ENCODE measurements at regions not wholly inside any gene's neighbourhood (a gene's known extent, or its start where the extent isn't known, plus 50 kb on each side); places are given as distances from the start of the nearest gene placed in this dataset.
"Not testable (repeated sequence)": the region's sequence is repeated elsewhere in the genome, so short reads cannot be mapped to it uniquely, and the experiment has no call there.

DNA sequence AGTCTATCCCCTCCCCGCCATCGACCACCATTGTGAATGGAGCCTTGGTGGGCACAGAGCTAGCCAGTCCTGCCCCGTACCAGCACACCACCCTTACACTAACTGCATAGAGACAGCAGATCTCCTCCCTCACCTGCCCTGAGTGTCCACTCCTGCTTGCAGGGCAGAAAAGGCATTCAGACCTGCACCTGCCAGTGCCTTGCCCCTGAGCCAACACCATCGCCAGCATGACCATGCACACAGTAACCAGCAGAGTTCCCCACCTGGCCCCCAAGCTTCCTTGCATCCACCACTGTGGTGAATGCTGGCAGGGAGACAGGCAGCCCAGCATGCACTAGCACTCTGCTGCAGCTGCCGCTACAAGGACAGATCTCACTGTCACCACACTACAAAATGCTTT, 397.1 kb downstream of the KLHL4 start:
- no peak overlapping the region for H3K27ac ChIP-seq (replicated peaks)
- H3K4me3 ChIP-seq, result no peak overlapping the region
- TF ChIP-seq, protein P1, sequence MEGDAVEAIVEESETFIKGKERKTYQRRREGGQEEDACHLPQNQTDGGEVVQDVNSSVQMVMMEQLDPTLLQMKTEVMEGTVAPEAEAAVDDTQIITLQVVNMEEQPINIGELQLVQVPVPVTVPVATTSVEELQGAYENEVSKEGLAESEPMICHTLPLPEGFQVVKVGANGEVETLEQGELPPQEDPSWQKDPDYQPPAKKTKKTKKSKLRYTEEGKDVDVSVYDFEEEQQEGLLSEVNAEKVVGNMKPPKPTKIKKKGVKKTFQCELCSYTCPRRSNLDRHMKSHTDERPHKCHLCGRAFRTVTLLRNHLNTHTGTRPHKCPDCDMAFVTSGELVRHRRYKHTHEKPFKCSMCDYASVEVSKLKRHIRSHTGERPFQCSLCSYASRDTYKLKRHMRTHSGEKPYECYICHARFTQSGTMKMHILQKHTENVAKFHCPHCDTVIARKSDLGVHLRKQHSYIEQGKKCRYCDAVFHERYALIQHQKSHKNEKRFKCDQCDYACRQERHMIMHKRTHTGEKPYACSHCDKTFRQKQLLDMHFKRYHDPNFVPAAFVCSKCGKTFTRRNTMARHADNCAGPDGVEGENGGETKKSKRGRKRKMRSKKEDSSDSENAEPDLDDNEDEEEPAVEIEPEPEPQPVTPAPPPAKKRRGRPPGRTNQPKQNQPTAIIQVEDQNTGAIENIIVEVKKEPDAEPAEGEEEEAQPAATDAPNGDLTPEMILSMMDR (IDR thresholded peaks at IDR 0.05; ENCODE audit: borderline replicate concordance), result no peak
- H3K27me3 ChIP-seq (ENCODE audit: low read depth), result no peaks in the 10 kb centered on the region
- no peaks in the 10 kb centered on the region for H3K36me3 ChIP-seq
- H3K9me3 ChIP-seq (replicated peaks), result no peaks in the 10 kb centered on the region
- intact Hi-C loops (cut with micrococcal nuclease), result no loop called here
- no peak for DNase-seq
- H3K4me1 ChIP-seq, result no peaks in the 10 kb centered on the region

DNA sequence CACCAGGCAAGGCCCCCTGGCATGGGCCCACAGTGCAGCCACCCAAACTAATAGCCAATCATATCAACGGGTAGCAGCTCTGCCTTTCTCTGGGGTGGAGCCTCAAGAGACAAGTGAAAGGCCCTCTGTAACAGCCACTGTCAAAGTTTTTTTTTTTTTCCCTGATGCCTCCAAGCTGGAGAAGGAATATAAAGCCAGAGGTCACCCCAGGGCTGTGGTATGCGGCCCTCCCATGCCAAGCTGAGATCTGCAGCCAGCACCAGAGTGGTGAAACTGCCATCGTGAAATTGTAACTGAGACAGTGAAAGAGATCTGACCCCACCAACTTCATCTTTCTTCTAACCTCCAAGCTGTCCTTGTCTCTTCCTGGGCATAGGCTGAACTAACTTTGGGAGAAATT, 407.0 kb downstream of the KLHL4 start:
- H3K27me3 ChIP-seq (ENCODE audit: low read depth), result no peaks in the 10 kb centered on the region
- H3K36me3 ChIP-seq, result no peaks in the 10 kb centered on the region
- intact Hi-C loops (cut with micrococcal nuclease), result no loop called here
- H3K4me3 ChIP-seq, result no peak overlapping the region
- TF ChIP-seq, protein P1 (IDR thresholded peaks at IDR 0.05; ENCODE audit: borderline replicate concordance), result no peak
- no peaks in the 10 kb centered on the region for H3K4me1 ChIP-seq
- no peak for DNase-seq
- no peak overlapping the region for H3K27ac ChIP-seq (replicated peaks)
- no peaks in the 10 kb centered on the region for H3K9me3 ChIP-seq (replicated peaks)

DNA sequence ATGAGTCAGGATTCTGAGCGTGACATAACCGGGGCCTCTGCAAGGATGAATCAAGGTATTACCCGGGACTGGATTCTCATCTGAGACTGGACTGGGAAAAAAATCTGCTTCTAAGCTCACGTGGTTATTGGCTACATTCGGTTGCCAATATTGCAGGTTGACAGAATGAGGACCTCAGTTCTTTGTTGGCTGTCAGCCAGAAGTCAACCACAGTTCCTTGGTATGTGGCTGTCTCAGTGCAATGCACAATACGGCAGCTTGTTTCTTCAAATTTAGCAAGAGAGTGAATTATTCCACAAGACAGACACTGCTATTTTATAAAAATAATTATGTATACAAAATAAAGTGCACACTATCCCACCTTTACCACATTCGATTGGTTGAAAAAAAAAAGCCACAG, 424.2 kb downstream of the KLHL4 start:
- intact Hi-C loops (cut with micrococcal nuclease), result no loop called here
- no peaks in the 10 kb centered on the region for H3K36me3 ChIP-seq
- H3K4me1 ChIP-seq, result no peaks in the 10 kb centered on the region
- no peak overlapping the region for H3K27ac ChIP-seq (replicated peaks)
- no peak for DNase-seq
- H3K4me3 ChIP-seq, result no peak overlapping the region
- H3K9me3 ChIP-seq (replicated peaks), result no peaks in the 10 kb centered on the region
- TF ChIP-seq, protein P1 (IDR thresholded peaks at IDR 0.05; ENCODE audit: borderline replicate concordance), result no peak
- H3K27me3 ChIP-seq (ENCODE audit: low read depth), result no peaks in the 10 kb centered on the region

DNA sequence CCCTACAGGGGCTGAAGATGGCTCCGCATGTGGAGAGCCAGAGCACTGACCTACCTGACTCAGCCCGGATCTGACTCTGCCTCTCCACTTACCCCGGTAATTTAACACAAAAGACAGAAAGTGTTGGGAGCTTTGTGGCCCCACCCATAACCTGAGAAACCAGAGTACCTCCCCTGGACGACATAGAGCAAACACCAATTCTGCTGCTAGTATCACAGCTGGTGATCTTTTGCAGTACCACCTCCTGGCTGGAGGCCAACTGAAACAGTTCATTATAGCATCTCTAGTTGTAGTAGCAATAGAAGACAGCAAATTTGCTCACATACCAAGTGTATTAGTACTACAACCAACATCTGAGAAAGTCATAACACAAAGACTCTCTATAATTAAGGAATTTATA, 443.9 kb downstream of the KLHL4 start:
- Histone ChIP-seq H3K36me3 (no peaks in the 10 kb centered on the region), H3K9me3 (replicated peaks) (no peaks in the 10 kb centered on the region), H3K4me1 (no peaks in the 10 kb centered on the region), H3K27ac (replicated peaks) (no peak overlapping the region), H3K27me3 (ENCODE audit: low read depth) (no peaks in the 10 kb centered on the region), H3K4me3 (no peak overlapping the region)
- DNase-seq, result no peak
- TF ChIP-seq, protein P1 (IDR thresholded peaks at IDR 0.05; ENCODE audit: borderline replicate concordance), result no peak
- intact Hi-C loops (cut with micrococcal nuclease), result no loop called here

DNA sequence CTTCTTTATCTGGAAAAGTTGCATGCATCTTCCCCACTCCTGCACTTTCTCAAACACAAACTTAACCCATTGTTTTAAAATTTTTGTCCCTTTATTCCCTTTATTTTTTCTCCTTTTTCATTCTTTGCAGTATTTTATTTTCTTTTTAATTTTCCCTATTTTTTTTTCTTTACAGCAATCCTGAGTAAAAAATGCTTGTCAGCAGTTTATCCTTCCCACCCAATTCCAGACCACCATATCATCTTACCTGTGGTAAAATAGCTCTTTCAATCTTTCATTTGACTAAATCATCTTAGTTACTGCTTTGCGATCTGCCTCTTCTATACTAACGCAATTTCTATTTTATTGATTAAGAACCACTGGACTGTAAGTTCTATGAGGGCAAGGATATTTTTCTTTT, 450.5 kb downstream of the KLHL4 start:
- no peaks in the 10 kb centered on the region for H3K9me3 ChIP-seq (replicated peaks)
- H3K4me3 ChIP-seq, result no peak overlapping the region
- H3K4me1 ChIP-seq, result no peaks in the 10 kb centered on the region
- intact Hi-C loops (cut with micrococcal nuclease), result no loop called here
- H3K36me3 ChIP-seq, result no peaks in the 10 kb centered on the region
- no peaks in the 10 kb centered on the region for H3K27me3 ChIP-seq (ENCODE audit: low read depth)
- no peak for DNase-seq
- TF ChIP-seq, protein P1 (IDR thresholded peaks at IDR 0.05; ENCODE audit: borderline replicate concordance), result no peak
- no peak overlapping the region for H3K27ac ChIP-seq (replicated peaks)

DNA sequence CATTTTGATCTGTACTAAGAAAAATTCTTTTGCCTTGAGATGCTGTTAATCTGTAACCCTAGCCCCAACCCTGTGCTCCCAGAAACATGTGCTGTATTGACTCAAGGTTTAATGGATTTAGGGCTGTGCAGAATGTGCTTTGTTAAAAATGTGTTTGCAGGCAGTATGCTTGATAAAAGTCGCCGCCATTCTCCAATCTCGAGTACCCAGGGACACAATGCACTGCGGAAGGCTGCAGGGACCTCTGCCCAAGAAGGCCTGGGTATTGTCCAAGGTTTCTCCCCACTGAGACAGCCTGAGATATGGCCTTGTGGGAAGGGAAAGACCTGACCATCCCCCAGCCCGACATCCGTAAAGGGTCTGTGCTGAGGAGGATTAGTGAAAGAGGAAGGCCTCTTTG, 454.5 kb downstream of the KLHL4 start:
- H3K9me3 ChIP-seq (replicated peaks); H3K27me3 ChIP-seq (ENCODE audit: low read depth); DNase-seq; intact Hi-C loops (cut with micrococcal nuclease); H3K4me1 ChIP-seq; H3K36me3 ChIP-seq; H3K4me3 ChIP-seq; H3K27ac ChIP-seq (replicated peaks): not testable (repeated sequence)
